ENCODE measurements at regions not wholly inside any gene's neighbourhood (a gene's known extent, or its start where the extent isn't known, plus 50 kb on each side); places are given as distances from the start of the nearest gene placed in this dataset.

DNA sequence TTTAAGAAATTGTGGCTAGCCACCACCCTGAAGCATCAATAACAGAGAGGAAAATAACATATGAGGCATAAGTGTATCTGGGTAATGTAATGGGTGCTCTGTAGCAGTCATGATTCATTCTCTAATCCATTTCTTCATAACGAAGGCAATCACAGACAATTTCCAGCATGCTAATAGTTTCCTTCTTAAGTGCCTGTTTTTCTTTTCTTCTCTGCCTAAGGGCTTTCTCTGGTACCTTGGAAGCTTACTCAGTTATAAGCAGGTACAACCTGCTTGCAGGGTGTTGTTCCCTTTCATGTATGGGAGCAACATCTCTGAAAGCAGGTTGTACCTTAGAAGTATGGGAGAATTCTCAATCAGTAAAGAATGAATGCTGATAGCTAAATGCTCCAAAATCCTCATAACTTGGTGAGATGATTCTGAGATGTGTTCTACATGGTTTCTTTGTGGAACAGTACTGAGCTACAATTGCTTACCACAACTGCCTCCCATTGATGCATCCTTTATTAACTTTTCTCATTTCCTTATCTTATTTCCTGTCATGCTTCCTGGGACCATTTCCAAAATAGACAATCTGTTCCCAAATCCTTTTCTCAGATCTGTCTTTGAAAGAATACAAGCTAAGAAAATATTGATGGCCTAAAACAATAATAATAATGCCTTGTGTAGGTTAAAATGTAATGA lies 247.6 kb downstream of the PAPSS1 start:
- TF ChIP-seq EP300 (IDR thresholded peaks at IDR 0.05), result no peak
- TF ChIP-seq POLR2AphosphoS5 (IDR thresholded peaks at IDR 0.05), result no peak
